GM18517 (cell line): ENCODE measurements at regions not wholly inside any gene's neighbourhood (a gene's known extent, or its start where the extent isn't known, plus 50 kb on each side); places are given as distances from the start of the nearest gene placed in this dataset.
"Not testable (repeated sequence)": the region's sequence is repeated elsewhere in the genome, so short reads cannot be mapped to it uniquely, and the experiment has no call there.

ENCODE experiments used
- ATAC-seq: cut with Tn5 transposase; IDR thresholded peaks from one replicate; pipeline ENCODE4 v1.9.1; 2021; ENCODE audit warnings: mild to moderate bottlenecking, moderate library complexity; ENCODE audit not compliant: unreplicated experiment

GRCh38 chr13:44314160-44314559, 59.5 kb upstream of the SERP2 start:
- not testable (repeated sequence) for ATAC-seq

- no peak for ATAC-seq
Measured at GRCh38 chr13:44317752-44318151, 55.9 kb upstream of the SERP2 start.

- ATAC-seq = no peak
Measured at GRCh38 chr13:44318161-44318560, 55.5 kb upstream of the SERP2 start.

GRCh38 chr13:44320611-44321010, 53.0 kb upstream of the SERP2 start:
- no peak for ATAC-seq

- ATAC-seq = no peak
Measured at GRCh38 chr13:44321961-44322360, 51.7 kb upstream of the SERP2 start.

- ATAC-seq = no peak
Measured at GRCh38 chr13:44322928-44323327, 50.7 kb upstream of the SERP2 start.

GRCh38 chr13:44323754-44324153, 49.9 kb upstream of the SERP2 start:
- no peak for ATAC-seq
